Upper lobe of right lung (tissue), 1 donor: ENCODE measurements at regions not wholly inside any gene's neighbourhood (a gene's known extent, or its start where the extent isn't known, plus 50 kb on each side); places are given as distances from the start of the nearest gene placed in this dataset.

Experiments
- ATAC-seq: fragments of 200-7000 bp; cut with Tn5 transposase; one replicate; pipeline ENCODE4 v1.9.1; 2020; ENCODE audit warnings: mild to moderate bottlenecking, moderate library complexity
- DNase-seq: peaks from one replicate; pipeline ENCODE4 v3.0.0-alpha.2; 2020
- H3K27ac ChIP-seq: fragments of 200-600 bp; one replicate; pipeline ENCODE4 v1.8.0; 2022
- H3K27me3 ChIP-seq: fragments of 200-600 bp; one replicate; pipeline ENCODE4 v1.8.0; 2022; ENCODE audit warnings: mild to moderate bottlenecking
- H3K36me3 ChIP-seq: fragments of 200-600 bp; one replicate; pipeline ENCODE4 v1.8.0; 2022
- H3K4me1 ChIP-seq: fragments of 200-600 bp; one replicate; pipeline ENCODE4 v1.8.0; 2022
- H3K4me3 ChIP-seq: fragments of 200-600 bp; one replicate; pipeline ENCODE4 v1.8.0; 2022; ENCODE audit warnings: mild to moderate bottlenecking
- H3K9me3 ChIP-seq: fragments of 200-600 bp; one replicate; pipeline ENCODE4 v1.8.0; 2022
- CTCF ChIP-seq: fragments of 200-600 bp; IDR thresholded peaks from one replicate; pipeline ENCODE4 v1.8.0; 2022; ENCODE audit warnings: antibody characterized with exemption
- intact Hi-C: fragments of 100-400 bp; cut with DNase I; formaldehyde crosslinking; loops from one replicate; pipeline ENCODE4 v1.11.0; 2022
- donor health status: DM: no; HTN: yes; CAD: no; lungs with severe emphysema.

GRCh38 chr12:132409495-132410295, 80.3 kb upstream of the FBRSL1 start:
- Histone ChIP-seq H3K36me3 (no peaks in the 10 kb centered on the region), H3K4me3 (no peak overlapping the region), H3K4me1 (no peaks in the 10 kb centered on the region), H3K27ac (no peak overlapping the region), H3K27me3 (peaks cover 13% of the 10 kb centered on the region), H3K9me3 (no peaks in the 10 kb centered on the region)
- no peak for TF ChIP-seq CTCF
- DNase-seq (no peak), ATAC-seq (no peak)
- intact Hi-C loops: no loop called here

GRCh38 chr12:132408626-132409494, 79.5 kb upstream of the GALNT9 start:
- intact Hi-C loops: no loop called here
- Histone ChIP-seq H3K4me1 (no peaks in the 10 kb centered on the region), H3K9me3 (no peaks in the 10 kb centered on the region), H3K27ac (no peak overlapping the region), H3K27me3 (peaks cover 11% of the 10 kb centered on the region), H3K36me3 (no peaks in the 10 kb centered on the region), H3K4me3 (no peak overlapping the region)
- DNase-seq (no peak), ATAC-seq (no peak)
- TF ChIP-seq CTCF: no peak

GRCh38 chr12:132407992-132408391, 78.6 kb upstream of the GALNT9 start:
- Histone ChIP-seq H3K27me3 (peaks cover 13% of the 10 kb centered on the region), H3K4me3 (no peak overlapping the region)
- TF ChIP-seq CTCF: no peak

GRCh38 chr12:132407451-132407961, 78.1 kb upstream of the GALNT9 start:
- no peaks in the 10 kb centered on the region for H3K36me3 ChIP-seq
- H3K27ac ChIP-seq: no peak overlapping the region
- no peaks in the 10 kb centered on the region for H3K9me3 ChIP-seq
- no peak for TF ChIP-seq CTCF
- ATAC-seq (no peak), DNase-seq (no peak)
- H3K27me3 ChIP-seq: peaks cover 18% of the 10 kb centered on the region
- intact Hi-C loops: no loop called here
- H3K4me1 ChIP-seq: no peaks in the 10 kb centered on the region
- no peak overlapping the region for H3K4me3 ChIP-seq

More at GRCh38 chr12:132407992-132408391, 78.6 kb upstream of the GALNT9 start:
- no peaks in the 10 kb centered on the region for H3K4me1 ChIP-seq
- no peaks in the 10 kb centered on the region for H3K36me3 ChIP-seq
- no peak overlapping the region for H3K27ac ChIP-seq
- no peak for DNase-seq
- intact Hi-C loops: no loop called here
- no peak for ATAC-seq
- no peaks in the 10 kb centered on the region for H3K9me3 ChIP-seq

- H3K4me1 ChIP-seq: no peaks in the 10 kb centered on the region
- H3K4me3 ChIP-seq: no peak overlapping the region
- intact Hi-C loops: no loop called here
- no peaks in the 10 kb centered on the region for H3K36me3 ChIP-seq
- ATAC-seq (no peak), DNase-seq (no peak)
- no peaks in the 10 kb centered on the region for H3K9me3 ChIP-seq
- no peak for TF ChIP-seq CTCF
- H3K27ac ChIP-seq: no peak overlapping the region
- H3K27me3 ChIP-seq: peaks cover 22% of the 10 kb centered on the region
These were observed 77.4 kb upstream of the GALNT9 start for GRCh38 chr12:132406493-132407450.
